ENCODE measurements at regions not wholly inside any gene's neighbourhood (a gene's known extent, or its start where the extent isn't known, plus 50 kb on each side); places are given as distances from the start of the nearest gene placed in this dataset.

GRCh38 chr3:160143482-160143881 is 81.7 kb upstream of the C3orf80 start:
- no peaks in the 10 kb centered on the region for H3K79me1 ChIP-seq (ENCODE audit: insufficient read depth, low read depth, low read length, poor library complexity, severe bottlenecking)
- TF ChIP-seq, protein P1, sequence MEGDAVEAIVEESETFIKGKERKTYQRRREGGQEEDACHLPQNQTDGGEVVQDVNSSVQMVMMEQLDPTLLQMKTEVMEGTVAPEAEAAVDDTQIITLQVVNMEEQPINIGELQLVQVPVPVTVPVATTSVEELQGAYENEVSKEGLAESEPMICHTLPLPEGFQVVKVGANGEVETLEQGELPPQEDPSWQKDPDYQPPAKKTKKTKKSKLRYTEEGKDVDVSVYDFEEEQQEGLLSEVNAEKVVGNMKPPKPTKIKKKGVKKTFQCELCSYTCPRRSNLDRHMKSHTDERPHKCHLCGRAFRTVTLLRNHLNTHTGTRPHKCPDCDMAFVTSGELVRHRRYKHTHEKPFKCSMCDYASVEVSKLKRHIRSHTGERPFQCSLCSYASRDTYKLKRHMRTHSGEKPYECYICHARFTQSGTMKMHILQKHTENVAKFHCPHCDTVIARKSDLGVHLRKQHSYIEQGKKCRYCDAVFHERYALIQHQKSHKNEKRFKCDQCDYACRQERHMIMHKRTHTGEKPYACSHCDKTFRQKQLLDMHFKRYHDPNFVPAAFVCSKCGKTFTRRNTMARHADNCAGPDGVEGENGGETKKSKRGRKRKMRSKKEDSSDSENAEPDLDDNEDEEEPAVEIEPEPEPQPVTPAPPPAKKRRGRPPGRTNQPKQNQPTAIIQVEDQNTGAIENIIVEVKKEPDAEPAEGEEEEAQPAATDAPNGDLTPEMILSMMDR (conservative IDR thresholded peaks at IDR 0.05) = no peak
- H3K4me2 ChIP-seq (ENCODE audit: insufficient read depth, insufficient read length, low read length) = no peak overlapping the region
- H3K4me3 Mint-ChIP-seq = no peak overlapping the region
- no peaks in the 10 kb centered on the region for H3K27me3 ChIP-seq (ENCODE audit: insufficient read depth, low read length)
- H2BK15ac ChIP-seq (ENCODE audit: low read depth, low read length) = no peak overlapping the region
- H4K8ac ChIP-seq (replicated peaks; ENCODE audit: insufficient read length, low read depth, low read length) = no peak overlapping the region
- no peak for DNase-seq
- H3K23me2 ChIP-seq (ENCODE audit: insufficient read length, low read depth, low read length, poor library complexity, severe bottlenecking) = no peaks in the 10 kb centered on the region
- H3K9ac ChIP-seq (ENCODE audit: extremely low read depth, insufficient read length, low read length) = no peak overlapping the region
- H2BK20ac ChIP-seq (ENCODE audit: low read depth, low read length, poor library complexity, severe bottlenecking) = no peak overlapping the region
- no peaks in the 10 kb centered on the region for H3K4me1 Mint-ChIP-seq
- H3K23ac ChIP-seq (ENCODE audit: insufficient read length, low read depth, low read length) = no peak overlapping the region
- no peaks in the 10 kb centered on the region for H4K20me1 ChIP-seq (ENCODE audit: control insufficient read depth, insufficient read depth, insufficient read length)
- no peak overlapping the region for H3K27ac Mint-ChIP-seq
- H2BK12ac ChIP-seq (ENCODE audit: insufficient read length, low read depth, low read length) = no peak overlapping the region
- H3K9me3 Mint-ChIP-seq = peaks cover 10 to 13% of the 10 kb centered on the region in 2 experiments
- no peaks in the 10 kb centered on the region for H3K9me3 ChIP-seq (ENCODE audit: control insufficient read depth, low read depth, low read length)
- H3T11ph ChIP-seq (ENCODE audit: low read length) = no peak overlapping the region
- WGBS (ENCODE audit: extremely low coverage, insufficient read length, low lambda C conversion rate) = no CpG with 5 or more reads among the region's 2 CpGs
- H3K18ac ChIP-seq (ENCODE audit: insufficient read length, low read depth, low read length) = no peak overlapping the region
- no peak overlapping the region for H3K27ac ChIP-seq (ENCODE audit: insufficient read length, low read depth, low read length)
- H3K79me2 ChIP-seq (ENCODE audit: insufficient read depth, low read length) = no peaks in the 10 kb centered on the region
- no peak overlapping the region for H4K5ac ChIP-seq (ENCODE audit: insufficient read length, low read depth, low read length)
- H3K14ac ChIP-seq (ENCODE audit: insufficient read depth, low read length) = no peak overlapping the region
- peaks cover 0 to 12% (median 0%) of the 10 kb centered on the region in 3 experiments; a peak in 4 of 7 replicates for H3K36me3 Mint-ChIP-seq (ENCODE audit: insufficient read depth in 1 of 3, low read depth in 3 of 3)
- H3K56ac ChIP-seq (ENCODE audit: insufficient read length, low read depth, low read length) = no peak overlapping the region
- H3K4ac ChIP-seq (ENCODE audit: low read depth, low read length) = no peak overlapping the region
- no peak overlapping the region for H2AFZ ChIP-seq (ENCODE audit: low read length)
- no peak overlapping the region for H2BK120ac ChIP-seq (ENCODE audit: low read depth, low read length, poor library complexity, severe bottlenecking)
- H3K27me3 Mint-ChIP-seq (ENCODE audit: low read depth) = no peaks in the 10 kb centered on the region
- H2AK5ac ChIP-seq (ENCODE audit: insufficient read length, low read length) = no peak overlapping the region
- no peak overlapping the region for H4K91ac ChIP-seq (ENCODE audit: insufficient read length, low read depth, low read length)
- H3K4me1 ChIP-seq (ENCODE audit: insufficient read depth, low read length) = no peaks in the 10 kb centered on the region
- H2BK5ac ChIP-seq (ENCODE audit: insufficient read length, low read length) = no peak overlapping the region
